Stimulated activated naive CD8-positive, alpha-beta T cell treated with anti-CD3 and anti-CD28 coated beads, Interleukin-15, Interleukin-2, amounts not matched to agents 100 ng/mL and 50 ng/mL, for 24 hours (primary cell): ENCODE measurements at regions not wholly inside any gene's neighbourhood (a gene's known extent, or its start where the extent isn't known, plus 50 kb on each side); places are given as distances from the start of the nearest gene placed in this dataset.

ENCODE experiments used
- H3K27ac Mint-ChIP-seq: one replicate; pipeline ENCODE4 v1.8.0; 2021; ENCODE audit warnings: mild to moderate bottlenecking, mixed read lengths
- H3K27me3 Mint-ChIP-seq: one replicate; pipeline ENCODE4 v1.8.0; 2021; ENCODE audit warnings: mixed read lengths
- H3K36me3 Mint-ChIP-seq: one replicate; pipeline ENCODE4 v1.8.0; 2021; ENCODE audit warnings: low read depth, mixed read lengths
- H3K4me1 Mint-ChIP-seq: one replicate; pipeline ENCODE4 v1.8.0; 2021; ENCODE audit warnings: low read depth, mixed read lengths
- H3K4me3 Mint-ChIP-seq: one replicate; pipeline ENCODE4 v1.8.0; 2021; ENCODE audit warnings: mild to moderate bottlenecking, mixed read lengths
- H3K9me3 Mint-ChIP-seq: one replicate; pipeline ENCODE4 v1.8.0; 2021; ENCODE audit warnings: mixed read lengths

DNA sequence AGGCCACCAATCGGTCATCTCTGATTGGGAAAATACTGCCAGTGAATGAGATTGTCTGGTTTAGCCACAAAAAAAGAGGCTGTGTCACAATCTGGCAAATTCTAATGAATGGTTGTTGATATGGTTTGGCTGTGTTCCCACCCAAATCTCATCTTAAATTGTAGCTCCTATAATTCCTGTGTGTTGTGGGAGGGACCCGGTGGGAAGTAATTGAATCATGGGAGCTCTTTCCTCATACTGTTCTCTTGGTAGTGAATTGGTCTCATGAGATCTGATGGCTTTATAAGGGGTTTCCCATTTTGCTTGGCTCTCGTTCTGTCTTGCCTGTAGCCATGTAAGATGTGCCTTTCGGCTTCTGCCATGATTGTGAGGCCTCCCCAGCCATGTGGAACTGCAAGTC, 838.3 kb downstream of the SLC4A3 start:
- H3K27me3 Mint-ChIP-seq = peaks cover 3% of the 10 kb centered on the region

DNA sequence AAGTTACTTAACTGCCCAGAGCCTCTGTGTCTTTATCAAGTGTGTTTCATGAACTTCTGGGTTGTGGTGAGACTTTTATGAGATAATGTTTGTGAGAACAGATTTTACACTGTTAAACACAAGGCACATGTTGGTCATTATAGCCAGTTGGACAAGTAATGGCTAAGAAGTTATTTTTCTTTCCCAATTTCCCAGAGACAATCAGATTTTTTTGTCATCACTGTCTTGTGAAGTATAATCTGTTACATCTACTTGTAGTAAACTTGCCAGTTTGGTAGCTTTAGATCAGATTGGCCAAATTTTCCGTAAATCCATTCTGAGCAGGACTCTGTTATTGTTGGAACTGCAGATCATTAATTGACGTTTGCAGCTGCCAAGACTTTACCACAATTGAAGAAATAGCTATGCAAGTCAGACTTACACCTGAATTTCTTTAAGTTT, 838.8 kb downstream of the SLC4A3 start:
- H3K36me3 Mint-ChIP-seq = no peaks in the 10 kb centered on the region
- H3K27ac Mint-ChIP-seq = no peak overlapping the region
- H3K27me3 Mint-ChIP-seq = peaks cover 3% of the 10 kb centered on the region
- no peak overlapping the region for H3K4me3 Mint-ChIP-seq
- no peaks in the 10 kb centered on the region for H3K4me1 Mint-ChIP-seq
- H3K9me3 Mint-ChIP-seq = no peaks in the 10 kb centered on the region

More for the DNA sequence above, 838.3 kb downstream of the SLC4A3 start:
- H3K27ac Mint-ChIP-seq = no peak overlapping the region
- H3K36me3 Mint-ChIP-seq = no peaks in the 10 kb centered on the region
- H3K4me3 Mint-ChIP-seq = no peak overlapping the region
- H3K9me3 Mint-ChIP-seq = no peaks in the 10 kb centered on the region
- H3K4me1 Mint-ChIP-seq = no peaks in the 10 kb centered on the region

DNA sequence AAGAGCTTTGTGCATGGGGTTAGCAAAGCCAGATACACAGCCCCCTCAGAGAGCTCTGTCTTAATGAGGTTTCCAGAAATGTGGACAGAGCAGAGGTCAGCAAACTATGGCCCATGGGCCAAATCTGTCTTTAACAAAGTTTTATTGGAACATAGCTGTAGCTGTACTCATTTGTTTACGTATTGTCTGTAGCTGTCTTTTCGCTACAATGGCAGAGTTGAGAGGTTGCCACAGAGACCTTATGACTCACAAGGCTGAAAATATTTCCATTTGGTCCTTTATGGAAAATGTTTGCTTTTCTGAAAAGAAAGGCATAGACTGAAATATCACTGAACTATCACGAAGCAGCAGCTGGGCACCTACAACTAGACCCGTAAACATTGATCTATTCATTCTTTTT, 841.8 kb downstream of the SLC4A3 start:
- Mint-ChIP-seq H3K9me3 (no peaks in the 10 kb centered on the region), H3K4me1 (no peaks in the 10 kb centered on the region), H3K36me3 (no peaks in the 10 kb centered on the region), H3K4me3 (no peak overlapping the region), H3K27ac (no peak overlapping the region), H3K27me3 (peaks cover 3% of the 10 kb centered on the region)

DNA sequence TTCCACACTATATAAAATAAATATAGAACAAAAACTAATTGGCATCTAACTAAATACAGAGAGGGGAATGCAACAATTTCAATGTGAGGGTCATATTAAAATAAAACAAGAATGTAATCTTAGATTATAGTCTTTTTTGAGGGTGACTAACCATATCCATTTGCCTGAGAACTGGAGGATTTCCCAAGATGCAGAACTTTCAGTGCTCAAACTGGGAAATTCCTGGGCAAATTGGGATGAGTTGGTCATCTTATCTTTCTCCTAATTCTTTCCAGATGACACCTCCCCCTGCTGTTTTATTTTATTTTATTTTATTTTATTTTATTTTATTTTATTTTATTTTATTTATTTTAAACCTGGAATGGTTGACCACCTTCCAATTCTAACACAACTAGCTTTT, 846.2 kb downstream of the SLC4A3 start:
- H3K4me1 Mint-ChIP-seq = no peaks in the 10 kb centered on the region
- no peaks in the 10 kb centered on the region for H3K27me3 Mint-ChIP-seq
- no peaks in the 10 kb centered on the region for H3K36me3 Mint-ChIP-seq
- no peaks in the 10 kb centered on the region for H3K9me3 Mint-ChIP-seq
- no peak overlapping the region for H3K4me3 Mint-ChIP-seq
- no peak overlapping the region for H3K27ac Mint-ChIP-seq

DNA sequence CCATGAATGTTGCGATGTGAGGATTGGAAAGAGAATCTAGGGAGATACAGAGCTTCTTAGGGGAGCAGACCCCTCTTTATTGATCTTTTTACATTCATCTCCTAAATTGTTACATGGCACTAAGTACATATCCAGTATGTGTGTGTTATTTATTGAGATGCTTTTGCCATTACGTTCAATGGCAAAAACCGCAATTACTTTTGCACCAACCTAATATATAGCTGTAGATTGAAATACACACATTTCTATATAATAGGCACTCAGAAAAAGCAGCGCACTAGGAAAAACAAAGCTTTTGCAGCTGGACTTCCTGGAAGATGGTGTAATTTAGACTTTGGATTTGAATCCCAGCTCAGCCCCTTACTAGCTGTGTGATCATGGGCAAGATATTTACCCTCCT, 849.4 kb downstream of the SLC4A3 start:
- no peaks in the 10 kb centered on the region for H3K27me3 Mint-ChIP-seq
- H3K4me1 Mint-ChIP-seq = no peaks in the 10 kb centered on the region
- no peak overlapping the region for H3K4me3 Mint-ChIP-seq
- no peaks in the 10 kb centered on the region for H3K9me3 Mint-ChIP-seq
- H3K27ac Mint-ChIP-seq = no peak overlapping the region
- no peaks in the 10 kb centered on the region for H3K36me3 Mint-ChIP-seq

DNA sequence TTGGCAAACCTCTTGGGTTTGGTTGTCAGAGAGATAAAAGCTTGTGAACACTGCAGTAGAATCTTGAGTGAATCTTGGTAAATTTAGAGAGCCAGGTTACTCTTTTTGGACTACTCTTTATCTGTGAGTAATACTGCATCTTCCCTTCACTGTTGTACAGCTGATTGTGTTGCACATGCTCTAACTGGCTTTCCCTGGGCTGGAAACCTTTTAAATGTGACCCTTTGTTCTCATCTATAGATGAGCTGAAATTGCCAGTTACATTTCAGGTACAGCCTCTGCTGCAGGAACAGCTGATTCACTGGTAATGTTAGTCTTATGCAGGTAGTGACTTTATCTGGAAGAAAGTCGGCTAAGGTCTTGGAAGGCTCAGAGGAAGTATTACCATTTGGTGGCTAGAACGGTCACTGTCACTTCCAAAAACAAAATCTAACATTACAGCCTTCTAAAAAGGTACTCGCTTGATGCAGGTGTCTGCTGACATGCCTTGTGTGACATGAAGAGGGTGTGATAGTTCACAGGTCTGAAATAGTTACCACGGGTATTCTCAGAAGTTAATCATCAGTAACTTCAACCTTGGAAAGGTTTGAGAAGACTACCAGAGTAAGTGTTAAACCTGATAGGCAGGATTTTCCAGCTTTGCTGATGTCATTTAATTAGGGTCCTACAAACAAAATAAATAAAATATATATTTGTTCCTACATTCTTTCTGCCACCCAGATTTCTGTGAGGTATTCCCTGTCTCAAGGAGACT, 851.1 kb downstream of the SLC4A3 start:
- Mint-ChIP-seq H3K36me3 (no peaks in the 10 kb centered on the region), H3K9me3 (no peaks in the 10 kb centered on the region), H3K4me1 (no peaks in the 10 kb centered on the region), H3K27me3 (no peaks in the 10 kb centered on the region), H3K4me3 (no peak overlapping the region), H3K27ac (no peak overlapping the region)

DNA sequence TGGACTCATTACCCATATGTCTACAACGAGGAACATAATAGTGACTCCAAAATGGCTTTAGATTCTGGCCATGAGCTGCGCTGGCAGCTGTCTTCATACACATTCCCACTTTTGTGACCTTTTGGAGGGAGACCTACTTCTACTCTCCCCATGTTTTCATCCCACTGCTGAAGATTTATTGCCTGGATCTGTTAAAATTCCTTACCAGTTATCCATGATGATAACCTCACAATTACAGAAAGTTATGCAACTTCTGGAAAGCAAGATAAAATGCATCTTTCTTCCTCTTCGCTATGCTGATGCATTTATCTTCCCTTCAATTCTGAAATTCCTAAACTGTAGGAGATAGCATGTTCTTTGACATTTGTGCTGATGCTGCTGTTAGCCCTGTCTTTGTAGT, 855.3 kb downstream of the SLC4A3 start:
- no peak overlapping the region for H3K27ac Mint-ChIP-seq
- peaks cover 5% of the 10 kb centered on the region for H3K9me3 Mint-ChIP-seq
- H3K4me3 Mint-ChIP-seq = no peak overlapping the region
- no peaks in the 10 kb centered on the region for H3K36me3 Mint-ChIP-seq
- H3K27me3 Mint-ChIP-seq = no peaks in the 10 kb centered on the region
- H3K4me1 Mint-ChIP-seq = no peaks in the 10 kb centered on the region

DNA sequence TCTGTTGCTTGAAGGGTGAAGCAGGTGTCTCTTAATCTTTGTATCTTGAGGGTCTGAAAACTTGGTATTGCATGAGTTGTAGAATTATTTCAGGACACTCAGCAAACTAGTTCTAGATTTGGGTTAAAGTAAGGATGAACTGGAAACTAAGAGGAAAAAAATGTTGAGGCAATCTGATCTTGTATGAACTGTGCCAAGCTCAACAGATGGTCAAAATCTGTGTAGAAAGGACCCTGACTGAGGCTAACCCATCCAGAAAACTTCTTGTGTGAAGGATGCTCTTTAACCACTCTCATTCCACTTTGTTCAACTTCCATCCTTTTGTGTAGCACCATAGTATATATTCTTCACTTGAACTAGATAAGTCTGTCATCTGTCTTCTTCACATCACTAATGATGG, 861.7 kb downstream of the SLC4A3 start:
- H3K27me3 Mint-ChIP-seq = no peaks in the 10 kb centered on the region
- no peak overlapping the region for H3K27ac Mint-ChIP-seq
- H3K4me3 Mint-ChIP-seq = no peak overlapping the region
- H3K9me3 Mint-ChIP-seq = no peaks in the 10 kb centered on the region
- H3K4me1 Mint-ChIP-seq = no peaks in the 10 kb centered on the region
- no peaks in the 10 kb centered on the region for H3K36me3 Mint-ChIP-seq

DNA sequence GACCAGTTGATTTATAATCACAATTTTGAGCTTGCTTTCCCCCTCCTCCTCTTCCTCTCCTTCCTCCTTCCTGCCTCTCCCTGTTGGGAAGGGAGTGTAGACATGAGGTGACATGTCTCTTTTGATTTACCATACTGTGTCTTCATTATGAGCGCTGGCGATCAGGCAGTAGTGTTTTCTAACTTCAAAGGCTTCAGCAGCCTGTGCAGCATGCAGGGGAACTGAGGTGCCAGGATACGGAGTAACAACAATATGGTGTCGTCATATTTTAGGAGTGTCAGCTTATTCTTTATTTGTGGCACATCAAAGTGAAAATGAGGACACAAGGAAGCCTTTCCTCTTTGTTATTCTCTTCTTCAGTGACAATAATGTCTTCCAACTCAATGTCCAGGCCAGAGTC, 864.2 kb downstream of the SLC4A3 start:
- H3K27me3 Mint-ChIP-seq = no peaks in the 10 kb centered on the region
- H3K4me1 Mint-ChIP-seq = no peaks in the 10 kb centered on the region
- no peak overlapping the region for H3K4me3 Mint-ChIP-seq
- no peak overlapping the region for H3K27ac Mint-ChIP-seq
- no peaks in the 10 kb centered on the region for H3K36me3 Mint-ChIP-seq
- H3K9me3 Mint-ChIP-seq = no peaks in the 10 kb centered on the region

DNA sequence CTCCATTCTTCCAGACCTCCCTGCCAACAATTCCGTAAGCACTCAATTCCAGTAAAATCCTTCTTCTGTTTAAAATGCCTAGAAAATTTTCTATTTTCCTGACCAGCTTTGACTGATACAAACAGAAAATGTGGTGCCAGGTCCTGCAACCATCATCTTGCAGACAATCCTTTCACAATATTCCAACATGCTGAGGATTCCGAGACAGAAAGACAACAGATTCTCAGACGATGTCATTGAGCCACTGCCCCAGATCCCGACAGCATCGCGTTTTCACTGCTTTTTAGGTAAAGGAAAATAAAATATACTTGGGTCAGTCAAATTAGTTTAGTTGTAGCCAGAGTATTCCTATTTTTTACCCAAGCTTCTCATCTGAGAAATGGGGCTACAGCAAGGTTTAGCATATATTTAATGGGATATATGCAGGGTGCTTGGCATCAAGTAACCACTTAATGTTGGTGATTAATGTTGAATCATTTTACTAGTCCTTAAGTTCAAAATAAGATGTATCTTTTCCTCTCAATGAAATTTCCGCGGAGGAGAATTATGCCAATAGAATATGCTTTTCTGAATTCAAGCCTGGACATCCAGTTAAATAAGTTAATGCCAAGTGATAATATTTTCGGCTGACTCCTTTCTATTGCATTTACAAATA, 866.6 kb downstream of the SLC4A3 start:
- Mint-ChIP-seq H3K4me3 (no peak overlapping the region), H3K27me3 (no peaks in the 10 kb centered on the region), H3K36me3 (no peaks in the 10 kb centered on the region), H3K27ac (no peak overlapping the region), H3K4me1 (no peaks in the 10 kb centered on the region), H3K9me3 (no peaks in the 10 kb centered on the region)

DNA sequence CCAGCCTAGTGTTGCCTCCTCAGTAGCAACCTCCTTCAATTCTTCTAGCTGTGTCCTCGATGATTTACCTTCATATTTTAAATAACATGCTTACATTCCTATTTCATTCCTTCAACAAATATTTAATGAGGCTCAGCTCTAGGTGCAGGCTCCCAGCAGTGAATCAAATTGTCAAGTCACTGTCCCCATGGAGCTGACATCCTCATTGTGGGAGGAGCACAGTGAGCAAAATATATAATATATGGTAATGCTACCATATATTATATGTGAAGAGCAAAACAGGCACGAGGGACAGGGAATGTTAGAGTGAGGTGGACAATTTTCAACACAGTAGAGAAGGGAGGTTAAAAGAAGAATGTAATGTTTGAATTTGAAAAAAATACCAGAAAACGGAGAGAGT, 869.1 kb downstream of the SLC4A3 start:
- Mint-ChIP-seq H3K27ac (no peak overlapping the region), H3K4me3 (no peak overlapping the region), H3K27me3 (no peaks in the 10 kb centered on the region), H3K9me3 (no peaks in the 10 kb centered on the region), H3K4me1 (no peaks in the 10 kb centered on the region), H3K36me3 (no peaks in the 10 kb centered on the region)

DNA sequence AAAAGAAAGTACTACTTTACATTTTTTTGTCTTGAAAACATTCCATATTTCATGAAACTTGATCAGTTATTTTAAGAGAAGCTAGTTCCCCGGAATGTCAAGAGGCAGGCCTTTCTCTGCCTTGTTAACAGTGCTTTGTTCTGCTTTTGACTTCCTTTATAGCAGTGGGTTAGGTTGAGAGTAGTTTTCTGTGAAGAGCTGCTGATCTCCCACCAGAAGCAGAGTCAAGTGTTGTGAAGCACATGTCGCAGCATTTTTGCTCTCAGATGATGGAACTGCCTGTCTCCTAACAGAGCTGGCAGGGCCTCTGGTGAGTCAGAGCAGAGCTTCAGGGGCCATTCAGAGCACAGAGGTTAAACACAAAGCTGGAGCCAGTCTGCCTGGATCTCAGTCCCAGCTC, 871.8 kb downstream of the SLC4A3 start:
- no peaks in the 10 kb centered on the region for H3K27me3 Mint-ChIP-seq
- H3K4me3 Mint-ChIP-seq = no peak overlapping the region
- no peaks in the 10 kb centered on the region for H3K36me3 Mint-ChIP-seq
- H3K27ac Mint-ChIP-seq = no peak overlapping the region
- no peaks in the 10 kb centered on the region for H3K9me3 Mint-ChIP-seq
- no peaks in the 10 kb centered on the region for H3K4me1 Mint-ChIP-seq

DNA sequence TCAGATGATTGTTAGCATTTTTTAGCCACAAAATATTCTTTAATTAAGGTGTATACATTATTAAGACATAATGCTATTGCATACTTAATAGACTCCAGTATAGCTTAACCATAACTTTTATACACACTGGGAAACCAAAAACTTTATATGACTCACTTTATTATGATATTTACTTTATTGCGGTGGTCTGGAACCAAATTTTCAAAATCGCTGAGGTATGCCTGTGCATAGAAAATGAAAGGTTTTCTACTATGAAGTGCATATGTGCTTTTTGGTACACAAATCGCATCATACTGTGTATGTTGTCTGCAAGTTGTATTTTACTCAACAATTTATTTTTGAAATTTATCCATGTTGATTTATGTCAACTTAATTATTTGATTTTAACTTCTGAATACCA, 875.1 kb downstream of the SLC4A3 start:
- Mint-ChIP-seq H3K4me3 (no peak overlapping the region), H3K36me3 (no peaks in the 10 kb centered on the region), H3K27me3 (no peaks in the 10 kb centered on the region), H3K4me1 (no peaks in the 10 kb centered on the region), H3K27ac (no peak overlapping the region), H3K9me3 (no peaks in the 10 kb centered on the region)

DNA sequence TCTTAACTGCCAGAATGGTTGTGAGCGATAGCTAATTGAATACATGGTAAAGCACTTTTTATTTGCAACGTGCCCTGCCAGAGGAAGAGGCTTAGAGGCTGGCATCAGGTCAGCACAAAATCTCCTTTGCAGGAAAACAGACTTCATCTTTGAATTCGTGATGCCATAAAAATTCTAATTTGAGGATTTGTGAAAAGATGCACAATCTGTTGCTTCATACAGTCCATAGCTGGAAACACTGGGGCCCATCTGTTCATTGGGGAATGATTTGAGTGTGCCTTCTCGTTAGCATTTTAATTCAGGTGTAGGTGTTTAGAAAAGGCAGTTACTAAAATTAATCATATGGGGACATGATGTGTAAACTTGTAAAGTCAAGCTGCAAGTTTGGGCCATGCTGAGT, 876.0 kb downstream of the SLC4A3 start:
- H3K4me3 Mint-ChIP-seq = no peak overlapping the region
- no peaks in the 10 kb centered on the region for H3K9me3 Mint-ChIP-seq
- no peaks in the 10 kb centered on the region for H3K27me3 Mint-ChIP-seq
- no peaks in the 10 kb centered on the region for H3K36me3 Mint-ChIP-seq
- no peaks in the 10 kb centered on the region for H3K4me1 Mint-ChIP-seq
- no peak overlapping the region for H3K27ac Mint-ChIP-seq

DNA sequence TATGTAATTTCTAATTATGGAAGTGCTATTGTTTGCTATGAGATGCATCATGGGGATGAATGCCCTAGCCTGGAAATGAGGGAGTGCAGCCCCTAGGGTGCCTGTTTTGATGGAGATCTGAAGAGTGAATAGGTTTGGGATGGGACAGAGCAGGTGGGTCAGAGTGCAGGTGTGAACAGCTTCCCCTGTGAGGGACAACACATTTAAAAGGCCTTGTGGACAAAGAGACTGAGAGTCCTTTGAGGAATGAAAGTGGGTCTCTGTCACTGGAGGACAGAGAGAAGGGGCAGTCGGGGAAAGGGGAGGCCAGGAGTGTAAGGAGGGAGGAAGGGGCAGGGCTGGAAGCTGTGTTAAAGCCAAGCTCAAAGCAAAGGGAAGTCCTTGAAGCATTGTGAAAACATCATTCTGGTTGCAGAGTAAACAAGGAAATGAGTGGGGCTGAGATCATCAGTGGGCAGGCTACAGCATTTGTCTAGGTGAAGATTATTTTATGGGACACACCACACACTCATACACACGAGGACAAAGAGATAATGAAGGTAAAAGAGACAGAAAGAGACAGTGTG, 877.6 kb downstream of the SLC4A3 start:
- H3K9me3 Mint-ChIP-seq = no peaks in the 10 kb centered on the region
- H3K4me3 Mint-ChIP-seq = no peak overlapping the region
- H3K36me3 Mint-ChIP-seq = no peaks in the 10 kb centered on the region
- no peaks in the 10 kb centered on the region for H3K4me1 Mint-ChIP-seq
- no peak overlapping the region for H3K27ac Mint-ChIP-seq
- no peaks in the 10 kb centered on the region for H3K27me3 Mint-ChIP-seq

DNA sequence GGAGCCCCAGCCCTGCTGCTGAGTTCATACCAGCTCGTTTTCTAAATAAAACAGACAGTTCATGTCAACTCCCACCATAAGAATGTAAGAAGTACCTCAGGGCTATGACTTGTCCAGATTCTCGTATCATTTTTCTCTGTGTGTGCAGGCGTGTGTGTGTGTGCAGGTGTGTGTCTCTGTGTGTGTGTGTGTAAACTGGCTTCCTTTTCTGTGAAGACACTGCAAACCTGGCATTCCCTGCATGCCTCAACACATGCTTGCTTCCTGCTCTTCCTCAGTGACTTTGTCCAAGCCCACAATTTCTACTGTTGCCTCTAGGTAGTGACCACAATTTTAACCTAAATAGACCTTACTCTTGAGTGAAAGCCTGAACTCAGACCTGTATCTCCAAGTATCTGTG, 879.0 kb downstream of the SLC4A3 start:
- Mint-ChIP-seq H3K4me1 (no peaks in the 10 kb centered on the region), H3K9me3 (no peaks in the 10 kb centered on the region), H3K4me3 (no peak overlapping the region), H3K27me3 (no peaks in the 10 kb centered on the region), H3K27ac (no peak overlapping the region), H3K36me3 (no peaks in the 10 kb centered on the region)
